ENCODE measurements at regions not wholly inside any gene's neighbourhood (a gene's known extent, or its start where the extent isn't known, plus 50 kb on each side); places are given as distances from the start of the nearest gene placed in this dataset.

DNA sequence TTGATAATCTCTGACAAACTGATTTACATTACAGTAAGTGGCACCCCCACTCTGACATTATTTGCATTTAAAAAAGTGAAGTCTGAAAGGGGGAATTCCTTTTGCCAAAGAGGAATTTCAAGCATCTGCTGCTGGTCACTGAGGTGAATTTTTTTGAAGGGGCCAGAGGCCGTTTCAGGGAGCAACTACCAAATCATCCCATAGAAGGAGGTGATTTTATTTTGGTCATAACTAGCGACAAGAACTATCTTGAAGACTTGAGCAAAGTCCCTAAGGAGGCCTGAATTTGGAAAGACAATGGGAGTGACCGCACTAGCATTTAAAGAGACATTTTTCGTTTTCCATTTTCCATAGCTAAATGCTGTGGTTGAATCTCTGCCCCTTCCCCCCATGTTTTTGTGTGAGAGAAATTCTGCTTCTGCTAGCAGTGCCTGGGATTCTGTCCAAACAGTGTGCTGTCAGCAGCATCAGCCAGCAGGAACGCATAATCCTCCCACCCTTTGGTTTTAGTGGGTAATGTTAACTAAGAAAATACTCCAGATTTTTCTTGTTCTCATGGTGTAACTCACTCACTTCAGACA, 110.1 kb upstream of the MED14 start:
- Histone ChIP-seq H3K27me3 (ENCODE audit: insufficient read depth, low read length) (no peaks in the 10 kb centered on the region), H3K56ac (ENCODE audit: insufficient read length, low read depth, low read length) (peak overlapping the region; percentile 7), H3K4me1 (ENCODE audit: insufficient read depth, low read length) (peaks cover 11% of the 10 kb centered on the region), H3K23me2 (ENCODE audit: insufficient read length, low read depth, low read length, poor library complexity, severe bottlenecking) (no peaks in the 10 kb centered on the region), H3K14ac (ENCODE audit: insufficient read depth, low read length) (peak overlapping the region; percentile 45; the same call in 1 of the 2 replicates), H2BK15ac (ENCODE audit: low read depth, low read length) (no peak overlapping the region), H2BK120ac (ENCODE audit: low read depth, low read length, poor library complexity, severe bottlenecking) (peak overlapping the region; percentile 57), H2AK5ac (ENCODE audit: insufficient read length, low read length) (peak overlapping the region; percentile 57), H3K9ac (ENCODE audit: extremely low read depth, insufficient read length, low read length) (peak overlapping the region; percentile 20), H2AFZ (ENCODE audit: low read length) (no peak overlapping the region), H2BK5ac (ENCODE audit: insufficient read length, low read length) (peak overlapping the region; percentile 5), H4K91ac (ENCODE audit: insufficient read length, low read depth, low read length) (no peak overlapping the region), H3K27ac (ENCODE audit: insufficient read length, low read depth, low read length) (peak overlapping the region; percentile 98), H4K20me1 (ENCODE audit: control insufficient read depth, insufficient read depth, insufficient read length) (no peaks in the 10 kb centered on the region), H4K5ac (ENCODE audit: insufficient read length, low read depth, low read length) (no peak overlapping the region), H3K4me2 (ENCODE audit: insufficient read depth, insufficient read length, low read length) (peak overlapping the region; percentile 34), H3K79me1 (ENCODE audit: insufficient read depth, low read depth, low read length, poor library complexity, severe bottlenecking) (no peaks in the 10 kb centered on the region), H4K8ac (replicated peaks; ENCODE audit: insufficient read length, low read depth, low read length) (no peak overlapping the region), H3K79me2 (ENCODE audit: insufficient read depth, low read length) (no peaks in the 10 kb centered on the region), H2BK12ac (ENCODE audit: insufficient read length, low read depth, low read length) (peak overlapping the region; percentile 0), H3K18ac (ENCODE audit: insufficient read length, low read depth, low read length) (peak overlapping the region; percentile 14), H2BK20ac (ENCODE audit: low read depth, low read length, poor library complexity, severe bottlenecking) (no peak overlapping the region), H3K4ac (ENCODE audit: low read depth, low read length) (no peak overlapping the region; the same call in 1 of the 2 replicates), H3T11ph (ENCODE audit: low read length) (peak overlapping the region; percentile 43), H3K23ac (ENCODE audit: insufficient read length, low read depth, low read length) (no peak overlapping the region), H3K9me3 (ENCODE audit: control insufficient read depth, low read depth, low read length) (peaks cover 19% of the 10 kb centered on the region)
- peak; percentile 72 for DNase-seq
- Mint-ChIP-seq H3K9me3 (peaks cover 69 to 76% of the 10 kb centered on the region in 2 experiments), H3K27ac (peak overlapping the region; percentile 95 to 100 (median 99)), H3K4me3 (peak overlapping the region; percentile 22 to 29; a peak in 4 of 5 replicates), H3K4me1 (peaks cover 28 to 29% of the 10 kb centered on the region in 2 experiments), H3K27me3 (ENCODE audit: low read depth) (peaks cover 1% of the 10 kb centered on the region; the same call in 1 of the 2 replicates), H3K36me3 (ENCODE audit: insufficient read depth in 1 of 3, low read depth in 3 of 3) (peaks cover 20 to 45% (median 30%) of the 10 kb centered on the region in 3 experiments)
- no CpG with 5 or more reads among the region's 5 CpGs for WGBS (ENCODE audit: extremely low coverage, insufficient read length, low lambda C conversion rate)
- TF ChIP-seq, protein P1, sequence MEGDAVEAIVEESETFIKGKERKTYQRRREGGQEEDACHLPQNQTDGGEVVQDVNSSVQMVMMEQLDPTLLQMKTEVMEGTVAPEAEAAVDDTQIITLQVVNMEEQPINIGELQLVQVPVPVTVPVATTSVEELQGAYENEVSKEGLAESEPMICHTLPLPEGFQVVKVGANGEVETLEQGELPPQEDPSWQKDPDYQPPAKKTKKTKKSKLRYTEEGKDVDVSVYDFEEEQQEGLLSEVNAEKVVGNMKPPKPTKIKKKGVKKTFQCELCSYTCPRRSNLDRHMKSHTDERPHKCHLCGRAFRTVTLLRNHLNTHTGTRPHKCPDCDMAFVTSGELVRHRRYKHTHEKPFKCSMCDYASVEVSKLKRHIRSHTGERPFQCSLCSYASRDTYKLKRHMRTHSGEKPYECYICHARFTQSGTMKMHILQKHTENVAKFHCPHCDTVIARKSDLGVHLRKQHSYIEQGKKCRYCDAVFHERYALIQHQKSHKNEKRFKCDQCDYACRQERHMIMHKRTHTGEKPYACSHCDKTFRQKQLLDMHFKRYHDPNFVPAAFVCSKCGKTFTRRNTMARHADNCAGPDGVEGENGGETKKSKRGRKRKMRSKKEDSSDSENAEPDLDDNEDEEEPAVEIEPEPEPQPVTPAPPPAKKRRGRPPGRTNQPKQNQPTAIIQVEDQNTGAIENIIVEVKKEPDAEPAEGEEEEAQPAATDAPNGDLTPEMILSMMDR (conservative IDR thresholded peaks at IDR 0.05) = no peak
